GM23248 (cell line): ENCODE measurements at regions not wholly inside any gene's neighbourhood (a gene's known extent, or its start where the extent isn't known, plus 50 kb on each side); places are given as distances from the start of the nearest gene placed in this dataset.

Source experiments
- EZH2 ChIP-seq: fragments of 200-600 bp; sonication (generic); IDR thresholded peaks from 2 replicates; pipeline ENCODE4 v1.6.1; 2018; ENCODE audit warnings: antibody characterized with exemption, mild to moderate bottlenecking; ENCODE audit not compliant: insufficient read depth, poor library complexity, severe bottlenecking
- EZH2phosphoT487 ChIP-seq: fragments of 200-600 bp; sonication (generic); IDR thresholded peaks from 2 replicates; pipeline ENCODE4 v1.6.1; 2018; ENCODE audit warnings: antibody characterized with exemption, moderate library complexity, mild to moderate bottlenecking, low read depth; ENCODE audit not compliant: insufficient read depth

DNA sequence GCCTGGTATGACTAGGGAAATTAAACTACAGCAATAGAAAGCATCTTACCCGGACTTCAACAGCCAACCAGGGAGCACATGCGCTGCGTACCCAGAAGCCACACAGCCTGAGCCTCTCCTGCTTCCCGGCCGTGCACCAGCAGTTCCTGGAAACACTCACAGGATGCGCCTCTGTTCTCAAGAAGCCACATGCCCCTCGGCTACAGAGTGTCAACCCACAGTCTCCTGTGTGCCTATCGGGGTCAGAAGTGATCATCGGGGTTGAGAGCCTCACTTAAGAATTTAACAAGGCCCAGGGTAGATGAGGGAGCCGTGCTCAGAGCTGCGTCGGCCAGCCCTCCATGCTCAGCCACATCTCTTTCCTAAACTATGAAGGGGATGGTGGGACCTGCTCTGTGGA is 147.2 kb upstream of the GGTLC1 start:
- TF ChIP-seq EZH2phosphoT487 (no peak), EZH2 (no peak)
